Activated CD8-positive, alpha-beta T cell treated with anti-CD3 and anti-CD28 coated beads for 36 hours (primary cell): ENCODE measurements at regions not wholly inside any gene's neighbourhood (a gene's known extent, or its start where the extent isn't known, plus 50 kb on each side); places are given as distances from the start of the nearest gene placed in this dataset.
A peak's percentile ranks its signal among the peaks of the same experiment; 100 is the strongest.

Source experiments
- ATAC-seq: fragments of 200-7000 bp; cut with Tn5 transposase; one replicate; pipeline ENCODE4 v1.10.0; 2021; ENCODE audit warnings: mild to moderate bottlenecking, moderate library complexity
- CTCF ChIA-PET: fragments of 350-600 bp; sonication (Branson Sonifier 250); formaldehyde crosslinking; loops from one replicate; lab custom pipeline; 2021; ENCODE audit warnings: antibody characterized with exemption; lab: Charles Lee
- POLR2A ChIA-PET: fragments of 350-600 bp; sonication (Branson Sonifier 250); formaldehyde crosslinking; loops from one replicate; lab custom pipeline; 2021; ENCODE audit warnings: antibody characterized with exemption; lab: Charles Lee
- DNase-seq: peaks from one replicate; pipeline ENCODE4 v3.0.0-alpha.2; 2020
- H3K27ac Mint-ChIP-seq: one replicate; pipeline ENCODE4 v1.8.0; 2021; ENCODE audit warnings: mild to moderate bottlenecking, mixed read lengths
- H3K27me3 Mint-ChIP-seq: one replicate; pipeline ENCODE4 v1.8.0; 2021; ENCODE audit warnings: mixed read lengths
- H3K36me3 Mint-ChIP-seq: one replicate; pipeline ENCODE4 v1.8.0; 2021; ENCODE audit warnings: low read depth, mixed read lengths
- H3K4me1 Mint-ChIP-seq: one replicate; pipeline ENCODE4 v1.8.0; 2021; ENCODE audit warnings: low read depth, mixed read lengths
- H3K4me3 Mint-ChIP-seq: one replicate; pipeline ENCODE4 v1.8.0; 2021; ENCODE audit warnings: mild to moderate bottlenecking, moderate library complexity, mixed read lengths
- H3K9me3 Mint-ChIP-seq: one replicate; pipeline ENCODE4 v1.8.0; 2021; ENCODE audit warnings: mixed read lengths
- CTCF ChIP-seq: fragments of 200-600 bp; IDR thresholded peaks from one replicate; pipeline ENCODE4 v1.8.0; 2022; ENCODE audit warnings: antibody characterized with exemption, mild to moderate bottlenecking
- intact Hi-C: fragments of 100-400 bp; cut with micrococcal nuclease; formaldehyde crosslinking; loops from one replicate; pipeline ENCODE4 v1.10.0; 2022

- POLR2A ChIA-PET: no interaction called here
- Mint-ChIP-seq H3K9me3 (no peaks in the 10 kb centered on the region), H3K27me3 (no peaks in the 10 kb centered on the region), H3K4me1 (peaks cover 51% of the 10 kb centered on the region), H3K4me3 (no peak overlapping the region), H3K36me3 (no peaks in the 10 kb centered on the region), H3K27ac (no peak overlapping the region)
- DNase-seq: no peak
- no peak for TF ChIP-seq CTCF
- intact Hi-C loops: no loop called here
- no peak for ATAC-seq
- CTCF ChIA-PET: no interaction called here
These were observed 405.8 kb upstream of the PTGER4 start for GRCh38 chr5:40273936-40274335.

GRCh38 chr5:40271476-40271875 is 408.2 kb upstream of the PTGER4 start:
- ChIA-PET POLR2A (no interaction called here), CTCF (interaction anchor here (1.4 kb wide), 1 partner anchor 14 kb away, joined by 3 read pairs; no protein-coding TSS in a partner anchor)
- intact Hi-C loops: no loop called here
- Mint-ChIP-seq H3K27ac (no peak overlapping the region), H3K4me3 (no peak overlapping the region), H3K9me3 (no peaks in the 10 kb centered on the region), H3K4me1 (peaks cover 28% of the 10 kb centered on the region), H3K27me3 (no peaks in the 10 kb centered on the region), H3K36me3 (no peaks in the 10 kb centered on the region)
- no peak for DNase-seq
- TF ChIP-seq CTCF: no peak
- no peak for ATAC-seq

GRCh38 chr5:40270274-40270845 is 409.4 kb upstream of the PTGER4 start:
- peak; percentile 65 for ATAC-seq
- POLR2A ChIA-PET: interaction anchor here (0.6 kb wide), 1 partner anchor 13 kb away, joined by 3 read pairs; no protein-coding TSS in a partner anchor
- Mint-ChIP-seq H3K4me3 (no peak overlapping the region), H3K27me3 (no peaks in the 10 kb centered on the region), H3K9me3 (no peaks in the 10 kb centered on the region), H3K4me1 (peaks cover 17% of the 10 kb centered on the region), H3K36me3 (no peaks in the 10 kb centered on the region), H3K27ac (peak overlapping the region; percentile 26)
- intact Hi-C loops: no loop called here
- TF ChIP-seq CTCF: no peak
- no peak for DNase-seq
- CTCF ChIA-PET: no interaction called here

GRCh38 chr5:40268088-40268487 is 411.6 kb upstream of the PTGER4 start:
- Mint-ChIP-seq H3K27me3 (no peaks in the 10 kb centered on the region), H3K36me3 (no peaks in the 10 kb centered on the region), H3K4me3 (no peak overlapping the region), H3K4me1 (peaks cover 10% of the 10 kb centered on the region), H3K9me3 (no peaks in the 10 kb centered on the region), H3K27ac (no peak overlapping the region)
- DNase-seq: no peak
- ChIA-PET CTCF (interaction anchor here (0.6 kb wide), 1 partner anchor 12 kb away, joined by 3 read pairs; no protein-coding TSS in a partner anchor), POLR2A (no interaction called here)
- no peak for TF ChIP-seq CTCF
- no peak for ATAC-seq
- intact Hi-C loops: no loop called here

GRCh38 chr5:40266952-40267351 is 412.8 kb upstream of the PTGER4 start:
- CTCF ChIA-PET: no interaction called here
- POLR2A ChIA-PET: interaction anchor here (0.6 kb wide), 1 partner anchor 32 kb away, joined by 4 read pairs; no protein-coding TSS in a partner anchor
- Mint-ChIP-seq H3K36me3 (no peaks in the 10 kb centered on the region), H3K4me1 (peaks cover 10% of the 10 kb centered on the region), H3K9me3 (no peaks in the 10 kb centered on the region), H3K27ac (no peak overlapping the region), H3K27me3 (no peaks in the 10 kb centered on the region), H3K4me3 (no peak overlapping the region)
- no peak for TF ChIP-seq CTCF
- intact Hi-C loops: no loop called here
- DNase-seq (no peak), ATAC-seq (no peak)
